PFSK-1 (cell line): ENCODE measurements at regions not wholly inside any gene's neighbourhood (a gene's known extent, or its start where the extent isn't known, plus 50 kb on each side); places are given as distances from the start of the nearest gene placed in this dataset.

ENCODE experiments used
- FOXP2 ChIP-seq: optimal IDR thresholded peaks from 2 replicates; pipeline ENCODE3; 2011; ENCODE audit warnings: borderline replicate concordance, control low read depth, inconsistent platforms; ENCODE audit not compliant: insufficient read depth; ENCODE audit errors: extremely low read length, extremely low read depth
- POLR2AphosphoS5 ChIP-seq: IDR thresholded peaks from 2 replicates; pipeline ENCODE4 v1.6.1; 2012; ENCODE audit warnings: low read depth, mild to moderate bottlenecking, control low read depth, low read length, moderate library complexity
- SIN3A ChIP-seq: IDR thresholded peaks from 2 replicates; pipeline ENCODE4 v1.6.1; 2012; ENCODE audit warnings: mild to moderate bottlenecking, low read length, moderate library complexity, borderline replicate concordance; ENCODE audit not compliant: insufficient read depth
- TAF1 ChIP-seq: IDR thresholded peaks from 2 replicates; pipeline ENCODE4 v1.6.1; 2012; ENCODE audit warnings: low read length, control low read depth, borderline replicate concordance; ENCODE audit not compliant: insufficient read depth
- TF ChIP-seq, protein P1 (sequence below), 2 experiments: IDR thresholded peaks; 2 replicates each; pipeline versions ENCODE4 v1.6.1 to v1.8.0; 2011 to 2012; ENCODE audit warnings: low read depth in 2 of 2, low read length in 2 of 2, control low read depth in 1 of 2, inconsistent platforms in 1 of 2, mild to moderate bottlenecking in 1 of 2, moderate library complexity in 1 of 2; ENCODE audit not compliant: insufficient read depth in 1 of 2

- TF ChIP-seq SIN3A (no peak), TAF1 (no peak), FOXP2 (no peak), POLR2AphosphoS5 (no peak)
- TF ChIP-seq, protein P1, sequence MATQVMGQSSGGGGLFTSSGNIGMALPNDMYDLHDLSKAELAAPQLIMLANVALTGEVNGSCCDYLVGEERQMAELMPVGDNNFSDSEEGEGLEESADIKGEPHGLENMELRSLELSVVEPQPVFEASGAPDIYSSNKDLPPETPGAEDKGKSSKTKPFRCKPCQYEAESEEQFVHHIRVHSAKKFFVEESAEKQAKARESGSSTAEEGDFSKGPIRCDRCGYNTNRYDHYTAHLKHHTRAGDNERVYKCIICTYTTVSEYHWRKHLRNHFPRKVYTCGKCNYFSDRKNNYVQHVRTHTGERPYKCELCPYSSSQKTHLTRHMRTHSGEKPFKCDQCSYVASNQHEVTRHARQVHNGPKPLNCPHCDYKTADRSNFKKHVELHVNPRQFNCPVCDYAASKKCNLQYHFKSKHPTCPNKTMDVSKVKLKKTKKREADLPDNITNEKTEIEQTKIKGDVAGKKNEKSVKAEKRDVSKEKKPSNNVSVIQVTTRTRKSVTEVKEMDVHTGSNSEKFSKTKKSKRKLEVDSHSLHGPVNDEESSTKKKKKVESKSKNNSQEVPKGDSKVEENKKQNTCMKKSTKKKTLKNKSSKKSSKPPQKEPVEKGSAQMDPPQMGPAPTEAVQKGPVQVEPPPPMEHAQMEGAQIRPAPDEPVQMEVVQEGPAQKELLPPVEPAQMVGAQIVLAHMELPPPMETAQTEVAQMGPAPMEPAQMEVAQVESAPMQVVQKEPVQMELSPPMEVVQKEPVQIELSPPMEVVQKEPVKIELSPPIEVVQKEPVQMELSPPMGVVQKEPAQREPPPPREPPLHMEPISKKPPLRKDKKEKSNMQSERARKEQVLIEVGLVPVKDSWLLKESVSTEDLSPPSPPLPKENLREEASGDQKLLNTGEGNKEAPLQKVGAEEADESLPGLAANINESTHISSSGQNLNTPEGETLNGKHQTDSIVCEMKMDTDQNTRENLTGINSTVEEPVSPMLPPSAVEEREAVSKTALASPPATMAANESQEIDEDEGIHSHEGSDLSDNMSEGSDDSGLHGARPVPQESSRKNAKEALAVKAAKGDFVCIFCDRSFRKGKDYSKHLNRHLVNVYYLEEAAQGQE (IDR thresholded peaks at IDR 0.05; ENCODE audit: insufficient read depth in 1 of 2, low read depth in 2 of 2, low read length in 2 of 2), result no peak
Observed at GRCh38 chr6:81909162-81909561, 156.7 kb upstream of the TENT5A start.

- TF ChIP-seq, protein P1 (IDR thresholded peaks at IDR 0.05; ENCODE audit: insufficient read depth in 1 of 2, low read depth in 2 of 2, low read length in 2 of 2), result no peak
- TF ChIP-seq SIN3A (no peak), FOXP2 (no peak), POLR2AphosphoS5 (no peak), TAF1 (no peak)
Observed at GRCh38 chr6:81906709-81907204, 154.3 kb upstream of the TENT5A start.

GRCh38 chr6:81906041-81906440 is 153.6 kb upstream of the TENT5A start:
- TF ChIP-seq, protein P1 (IDR thresholded peaks at IDR 0.05; ENCODE audit: insufficient read depth in 1 of 2, low read depth in 2 of 2, low read length in 2 of 2), result no peak
- no peak for TF ChIP-seq TAF1
- TF ChIP-seq SIN3A, result no peak
- no peak for TF ChIP-seq POLR2AphosphoS5
- TF ChIP-seq FOXP2, result no peak

- TF ChIP-seq TAF1, result no peak
- no peak for TF ChIP-seq SIN3A
- no peak for TF ChIP-seq FOXP2
- no peak for TF ChIP-seq POLR2AphosphoS5
- TF ChIP-seq, protein P1 (IDR thresholded peaks at IDR 0.05; ENCODE audit: insufficient read depth in 1 of 2, low read depth in 2 of 2, low read length in 2 of 2), result no peak
Observed at GRCh38 chr6:81901551-81901966, 149.1 kb upstream of the TENT5A start.

DNA sequence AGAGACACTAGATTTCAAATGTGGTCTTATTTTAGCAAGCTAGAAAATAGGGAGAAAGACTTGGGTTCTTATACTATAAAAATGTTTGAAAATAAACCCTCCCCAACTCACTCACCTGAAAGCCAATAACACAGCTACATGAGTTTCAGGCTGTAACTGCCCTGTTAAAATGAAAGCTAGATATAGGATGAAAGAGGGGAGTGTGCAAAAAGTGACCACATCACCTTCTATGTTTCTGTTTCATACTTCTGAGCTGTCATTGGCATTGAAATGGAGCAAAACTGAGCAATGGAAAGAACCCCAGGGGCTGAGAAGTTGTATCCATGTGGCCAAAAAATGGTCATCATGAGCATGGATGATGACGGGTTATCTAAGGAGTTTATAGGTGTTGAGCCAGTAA is 148.1 kb upstream of the TENT5A start:
- TF ChIP-seq FOXP2 (no peak), TAF1 (no peak), SIN3A (no peak), POLR2AphosphoS5 (no peak)
- TF ChIP-seq, protein P1 (IDR thresholded peaks at IDR 0.05; ENCODE audit: insufficient read depth in 1 of 2, low read depth in 2 of 2, low read length in 2 of 2), result no peak
